HUES48 (cell line): ENCODE measurements at regions not wholly inside any gene's neighbourhood (a gene's known extent, or its start where the extent isn't known, plus 50 kb on each side); places are given as distances from the start of the nearest gene placed in this dataset.

ENCODE experiments used
- H3K27ac ChIP-seq: one replicate; pipeline ENCODE4 v1.7.0; 2013; ENCODE audit warnings: low read depth, low read length, inconsistent platforms
- H3K27me3 ChIP-seq: 2 replicates; pipeline ENCODE4 v1.6.1; 2013; ENCODE audit warnings: mild to moderate bottlenecking, low read length; ENCODE audit not compliant: control insufficient read depth, insufficient read depth
- H3K36me3 ChIP-seq: 2 replicates; pipeline ENCODE4 v1.6.1; 2013; ENCODE audit warnings: low read length; ENCODE audit not compliant: control insufficient read depth, insufficient read depth
- H3K4me1 ChIP-seq: 2 replicates; pipeline ENCODE4 v1.6.1; 2013; ENCODE audit warnings: mild to moderate bottlenecking, low read length; ENCODE audit not compliant: control insufficient read depth, insufficient read depth
- H3K4me3 ChIP-seq: 2 replicates; pipeline ENCODE4 v1.5.1; 2013; ENCODE audit warnings: mild to moderate bottlenecking, low read depth, low read length
- H3K9ac ChIP-seq: 2 replicates; pipeline ENCODE4 v1.6.1; 2013; ENCODE audit warnings: mild to moderate bottlenecking, low read depth, low read length, moderate library complexity
- H3K9me3 ChIP-seq: 2 replicates; pipeline ENCODE4 v1.6.1; 2013; ENCODE audit warnings: low read length; ENCODE audit not compliant: control insufficient read depth, insufficient read depth

GRCh38 chr14:97005934-97006333 is 208.8 kb downstream of the VRK1 start:
- Histone ChIP-seq H3K36me3 (no peaks in the 10 kb centered on the region), H3K4me1 (no peaks in the 10 kb centered on the region)

GRCh38 chr14:97010491-97011160 is 213.4 kb downstream of the VRK1 start:
- no peak overlapping the region for H3K27ac ChIP-seq
- no peaks in the 10 kb centered on the region for H3K4me1 ChIP-seq
- H3K9ac ChIP-seq, result no peak overlapping the region
- no peaks in the 10 kb centered on the region for H3K36me3 ChIP-seq
- H3K27me3 ChIP-seq, result no peaks in the 10 kb centered on the region
- H3K9me3 ChIP-seq, result no peaks in the 10 kb centered on the region
- H3K4me3 ChIP-seq, result no peak overlapping the region

More at GRCh38 chr14:97005934-97006333, 208.8 kb downstream of the VRK1 start:
- H3K4me3 ChIP-seq, result no peak overlapping the region
- no peaks in the 10 kb centered on the region for H3K9me3 ChIP-seq
- H3K27me3 ChIP-seq, result no peaks in the 10 kb centered on the region
- no peak overlapping the region for H3K27ac ChIP-seq
- H3K9ac ChIP-seq, result no peak overlapping the region

- H3K9ac ChIP-seq, result no peak overlapping the region
- H3K27ac ChIP-seq, result no peak overlapping the region
- H3K9me3 ChIP-seq, result no peaks in the 10 kb centered on the region
- H3K36me3 ChIP-seq, result no peaks in the 10 kb centered on the region
- no peaks in the 10 kb centered on the region for H3K27me3 ChIP-seq
- H3K4me3 ChIP-seq, result no peak overlapping the region
- no peaks in the 10 kb centered on the region for H3K4me1 ChIP-seq
Measured at GRCh38 chr14:97013878-97014277, 216.7 kb downstream of the VRK1 start.

- H3K9ac ChIP-seq, result no peak overlapping the region
- H3K4me3 ChIP-seq, result no peak overlapping the region
- H3K4me1 ChIP-seq, result peaks cover 30% of the 10 kb centered on the region
- H3K36me3 ChIP-seq, result no peaks in the 10 kb centered on the region
- H3K27me3 ChIP-seq, result no peaks in the 10 kb centered on the region
- H3K27ac ChIP-seq, result no peak overlapping the region
- H3K9me3 ChIP-seq, result no peaks in the 10 kb centered on the region
Measured at GRCh38 chr14:97021001-97021400, 223.8 kb downstream of the VRK1 start.

GRCh38 chr14:97021571-97022168 is 224.5 kb downstream of the VRK1 start:
- H3K9me3 ChIP-seq, result no peaks in the 10 kb centered on the region
- no peaks in the 10 kb centered on the region for H3K27me3 ChIP-seq
- H3K9ac ChIP-seq, result no peak overlapping the region
- no peak overlapping the region for H3K4me3 ChIP-seq
- no peaks in the 10 kb centered on the region for H3K36me3 ChIP-seq
- H3K27ac ChIP-seq, result no peak overlapping the region
- peaks cover 35% of the 10 kb centered on the region for H3K4me1 ChIP-seq

GRCh38 chr14:97022741-97023140 is 225.6 kb downstream of the VRK1 start:
- Histone ChIP-seq H3K27ac (no peak overlapping the region), H3K9ac (no peak overlapping the region), H3K27me3 (no peaks in the 10 kb centered on the region), H3K4me1 (peaks cover 45% of the 10 kb centered on the region), H3K9me3 (no peaks in the 10 kb centered on the region), H3K4me3 (no peak overlapping the region), H3K36me3 (no peaks in the 10 kb centered on the region)

- H3K4me1 ChIP-seq, result peaks cover 49% of the 10 kb centered on the region
- no peaks in the 10 kb centered on the region for H3K36me3 ChIP-seq
- H3K27me3 ChIP-seq, result no peaks in the 10 kb centered on the region
- H3K27ac ChIP-seq, result no peak overlapping the region
- no peak overlapping the region for H3K9ac ChIP-seq
- no peaks in the 10 kb centered on the region for H3K9me3 ChIP-seq
- H3K4me3 ChIP-seq, result no peak overlapping the region
Measured at GRCh38 chr14:97023871-97024270, 226.7 kb downstream of the VRK1 start.

GRCh38 chr14:97024300-97024699 is 227.1 kb downstream of the VRK1 start:
- no peak overlapping the region for H3K4me3 ChIP-seq
- no peak overlapping the region for H3K9ac ChIP-seq
- peaks cover 49% of the 10 kb centered on the region for H3K4me1 ChIP-seq
- H3K27me3 ChIP-seq, result no peaks in the 10 kb centered on the region
- H3K27ac ChIP-seq, result no peak overlapping the region
- no peaks in the 10 kb centered on the region for H3K9me3 ChIP-seq
- no peaks in the 10 kb centered on the region for H3K36me3 ChIP-seq

GRCh38 chr14:97025722-97026121 is 228.5 kb downstream of the VRK1 start:
- Histone ChIP-seq H3K4me3 (peak overlapping the region; percentile 45), H3K9ac (no peak overlapping the region), H3K4me1 (peaks cover 49% of the 10 kb centered on the region), H3K9me3 (no peaks in the 10 kb centered on the region), H3K36me3 (no peaks in the 10 kb centered on the region), H3K27me3 (no peaks in the 10 kb centered on the region), H3K27ac (peak overlapping the region; percentile 31)

GRCh38 chr14:97027256-97027999 is 230.2 kb downstream of the VRK1 start:
- Histone ChIP-seq H3K36me3 (no peaks in the 10 kb centered on the region), H3K4me3 (no peak overlapping the region), H3K27ac (no peak overlapping the region), H3K9ac (no peak overlapping the region), H3K4me1 (peaks cover 49% of the 10 kb centered on the region), H3K9me3 (no peaks in the 10 kb centered on the region), H3K27me3 (peaks cover 9% of the 10 kb centered on the region)

GRCh38 chr14:97028382-97028781 is 231.2 kb downstream of the VRK1 start:
- H3K9ac ChIP-seq, result no peak overlapping the region
- peaks cover 44% of the 10 kb centered on the region for H3K4me1 ChIP-seq
- peaks cover 18% of the 10 kb centered on the region for H3K27me3 ChIP-seq
- no peaks in the 10 kb centered on the region for H3K36me3 ChIP-seq
- no peak overlapping the region for H3K4me3 ChIP-seq
- H3K27ac ChIP-seq, result no peak overlapping the region
- no peaks in the 10 kb centered on the region for H3K9me3 ChIP-seq
